NCI-H187 (cell line): ENCODE measurements at regions not wholly inside any gene's neighbourhood (a gene's known extent, or its start where the extent isn't known, plus 50 kb on each side); places are given as distances from the start of the nearest gene placed in this dataset.

Experiments used
- DNase-seq, 2 experiments: peaks; one replicate each; lab custom pipeline; 2025; lab: John Stamatoyannopoulos, UW

- no peak for DNase-seq
These were observed 58.0 kb upstream of the TBX3 start for GRCh38 chr12:114741940-114742339.

- DNase-seq: no peak
These were observed 56.5 kb upstream of the TBX3 start for GRCh38 chr12:114740448-114740847.

- no peak for DNase-seq
These were observed 54.6 kb upstream of the TBX3 start for GRCh38 chr12:114738460-114739184.

DNA sequence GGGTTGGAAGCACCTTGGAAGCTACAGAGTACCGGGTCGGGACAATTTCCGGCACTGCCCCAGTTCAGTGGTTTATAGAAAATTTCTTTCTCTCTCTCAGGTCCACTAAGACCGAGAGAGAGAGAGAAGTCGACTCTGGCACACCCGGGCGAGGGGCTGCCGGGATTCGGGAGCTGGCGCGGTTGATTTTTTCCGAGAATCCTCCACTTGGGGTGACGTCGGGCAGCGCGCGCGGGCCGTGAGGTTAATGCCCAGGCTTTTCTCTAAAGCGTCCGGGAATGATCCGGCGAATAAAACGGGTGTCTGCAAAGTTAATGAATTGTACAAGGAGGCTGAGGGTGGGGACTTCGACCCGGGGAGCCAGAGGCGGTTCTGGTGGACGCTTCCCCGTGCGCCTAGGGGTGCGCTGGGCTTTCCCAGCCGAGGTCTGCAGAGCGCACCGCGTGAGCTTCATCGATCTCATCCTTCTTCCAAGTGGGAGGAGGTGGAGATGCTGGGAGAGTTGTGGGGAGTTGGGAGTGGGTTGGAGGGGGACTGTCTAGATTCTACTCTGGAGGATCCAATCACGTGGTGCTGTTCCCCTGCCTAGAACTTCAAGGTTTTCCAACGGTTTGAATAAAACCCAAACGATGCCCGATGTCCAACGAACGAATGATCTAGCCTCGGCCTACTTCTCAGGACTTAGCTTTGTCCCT, 51.9 kb upstream of the TBX3 start:
- DNase-seq: no peak

DNA sequence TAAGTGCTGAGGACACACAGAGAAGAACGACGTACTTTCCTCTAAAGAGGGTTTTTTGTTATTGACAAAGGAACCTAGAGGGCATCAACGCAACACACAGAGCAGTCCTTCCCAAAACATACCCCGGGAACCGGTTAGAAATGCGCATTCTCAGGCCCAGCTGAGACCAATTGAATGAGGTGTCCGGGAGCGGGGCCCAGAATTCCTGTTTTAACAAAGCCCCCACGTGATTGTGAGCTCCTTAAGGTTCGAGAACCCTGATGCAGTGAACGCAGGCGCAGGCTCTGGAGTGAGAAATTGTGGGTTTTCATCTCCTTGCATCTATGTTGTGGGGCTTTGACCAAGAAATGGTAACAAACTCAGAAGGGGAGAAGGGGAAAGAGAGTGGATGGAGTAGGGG, 51.0 kb upstream of the TBX3 start:
- no peak for DNase-seq

DNA sequence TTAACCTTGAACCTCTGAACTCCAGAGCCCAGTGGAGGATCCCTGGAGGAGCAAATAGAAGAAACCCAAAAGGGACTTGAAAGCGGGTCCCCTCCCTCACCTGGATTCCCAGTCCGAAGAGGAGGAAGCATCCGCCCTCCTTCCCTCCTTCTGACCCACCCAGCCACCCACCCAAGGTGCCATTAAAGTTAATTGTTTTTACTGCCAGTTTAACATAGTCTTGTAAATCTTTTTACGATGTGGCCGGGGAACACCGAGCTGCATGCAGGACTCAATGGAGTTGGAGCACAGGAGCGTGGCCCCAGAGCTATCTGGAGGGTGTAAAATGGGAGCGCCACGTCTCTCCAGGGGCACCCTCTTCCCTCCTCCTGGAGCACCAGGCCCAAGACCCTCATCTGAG, 49.9 kb upstream of the TBX3 start:
- no peak for DNase-seq
